ENCODE measurements at regions not wholly inside any gene's neighbourhood (a gene's known extent, or its start where the extent isn't known, plus 50 kb on each side); places are given as distances from the start of the nearest gene placed in this dataset.
A peak's percentile ranks its signal among the peaks of the same experiment; 100 is the strongest.

DNA sequence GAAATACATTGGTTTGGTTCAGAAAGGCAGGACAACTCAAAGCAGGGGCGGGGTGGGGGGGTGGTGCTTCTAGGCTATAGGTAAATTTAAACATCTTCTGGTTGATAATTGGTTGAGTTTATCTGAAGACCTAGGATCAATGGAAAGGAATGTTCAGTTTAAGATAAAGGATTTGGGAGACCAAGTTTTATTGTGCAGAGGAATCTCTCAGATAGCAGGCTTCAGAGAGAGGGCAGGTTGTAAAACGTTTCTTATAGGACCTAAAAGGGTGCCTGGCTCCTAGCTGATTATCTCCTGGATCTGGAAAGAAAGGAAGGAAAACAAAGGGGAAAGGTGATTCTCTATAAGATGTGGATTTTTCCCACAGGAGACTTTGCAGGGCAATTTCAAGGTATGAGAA is 94.0 kb downstream of the TMEM47 start:
- no peak overlapping the region for H2AFZ ChIP-seq (ENCODE audit: low read depth, low read length)
- no peak overlapping the region for H3K4me2 ChIP-seq (ENCODE audit: low read length)
- no peak overlapping the region for H3K4me3 ChIP-seq (ENCODE audit: insufficient read depth, low read depth, low read length)
- no peaks in the 10 kb centered on the region for H3K9me3 ChIP-seq (ENCODE audit: insufficient read depth, low read depth, low read length)
- H3K4me1 Mint-ChIP-seq (ENCODE audit: low read depth, unreplicated experiment), result no peaks in the 10 kb centered on the region
- FAIRE-seq (no peak), DNase-seq (ENCODE audit: low read depth) (no peak)
- no peaks in the 10 kb centered on the region for H4K20me1 ChIP-seq (ENCODE audit: insufficient read depth, low read length)
- no peaks in the 10 kb centered on the region for H3K9me3 Mint-ChIP-seq (ENCODE audit: unreplicated experiment)
- no peaks in the 10 kb centered on the region for H3K27me3 ChIP-seq (ENCODE audit: insufficient read depth, low read length)
- no peaks in the 10 kb centered on the region for H3K4me1 ChIP-seq (ENCODE audit: insufficient read depth, low read length)
- no peaks in the 10 kb centered on the region for H3K27me3 Mint-ChIP-seq (ENCODE audit: low read depth, unreplicated experiment)
- H3K27ac ChIP-seq (ENCODE audit: low read depth, low read length), result no peak overlapping the region
- no peak overlapping the region for H3K27ac Mint-ChIP-seq (ENCODE audit: unreplicated experiment)
- H3K36me3 ChIP-seq (ENCODE audit: insufficient read depth, low read length), result no peaks in the 10 kb centered on the region
- no peak overlapping the region for H3K4me3 Mint-ChIP-seq (ENCODE audit: unreplicated experiment)
- TF ChIP-seq EZH2 (IDR thresholded peaks at IDR 0.05; ENCODE audit: insufficient read depth, low read length) (no peak), CTCF (IDR thresholded peaks at IDR 0.05; ENCODE audit: insufficient read depth, low read depth, low read length) (no peak)
- no peak overlapping the region for H3K9ac ChIP-seq (ENCODE audit: low read length)
- H3K79me2 ChIP-seq (ENCODE audit: insufficient read depth, low read length), result no peaks in the 10 kb centered on the region
- no peaks in the 10 kb centered on the region for H3K36me3 Mint-ChIP-seq (ENCODE audit: low read depth, unreplicated experiment)

DNA sequence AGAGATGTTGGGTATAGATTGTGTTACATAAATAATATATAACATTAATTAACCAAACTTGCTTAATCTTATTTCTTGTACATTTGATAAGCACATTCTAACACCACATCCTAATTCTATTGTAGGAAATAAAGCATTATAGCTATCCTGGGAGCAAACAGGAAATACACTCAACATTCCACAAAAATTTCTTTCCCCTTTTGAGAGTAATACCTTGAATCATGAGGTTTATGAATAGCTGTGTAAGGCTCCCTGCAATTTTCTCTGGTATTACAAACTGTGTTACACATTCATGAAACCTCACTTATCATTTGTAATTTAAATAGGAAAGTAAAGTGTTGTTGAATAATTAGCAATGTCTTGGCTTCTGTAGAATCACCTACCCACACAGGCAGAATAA is 95.1 kb downstream of the TMEM47 start:
- H3K27ac ChIP-seq (ENCODE audit: low read depth, low read length), result no peak overlapping the region
- no peaks in the 10 kb centered on the region for H3K79me2 ChIP-seq (ENCODE audit: insufficient read depth, low read length)
- peak; percentile 90 for FAIRE-seq
- Mint-ChIP-seq H3K4me3 (ENCODE audit: unreplicated experiment) (no peak overlapping the region), H3K36me3 (ENCODE audit: low read depth, unreplicated experiment) (no peaks in the 10 kb centered on the region), H3K4me1 (ENCODE audit: low read depth, unreplicated experiment) (no peaks in the 10 kb centered on the region), H3K27me3 (ENCODE audit: low read depth, unreplicated experiment) (no peaks in the 10 kb centered on the region), H3K9me3 (ENCODE audit: unreplicated experiment) (no peaks in the 10 kb centered on the region), H3K27ac (ENCODE audit: unreplicated experiment) (no peak overlapping the region)
- peak overlapping the region; percentile 11 for H3K4me2 ChIP-seq (ENCODE audit: low read length)
- no peaks in the 10 kb centered on the region for H3K9me3 ChIP-seq (ENCODE audit: insufficient read depth, low read depth, low read length)
- DNase-seq (ENCODE audit: low read depth), result no peak
- H2AFZ ChIP-seq (ENCODE audit: low read depth, low read length), result no peak overlapping the region
- H3K27me3 ChIP-seq (ENCODE audit: insufficient read depth, low read length), result no peaks in the 10 kb centered on the region
- H3K9ac ChIP-seq (ENCODE audit: low read length), result no peak overlapping the region
- no peaks in the 10 kb centered on the region for H3K4me1 ChIP-seq (ENCODE audit: insufficient read depth, low read length)
- H3K36me3 ChIP-seq (ENCODE audit: insufficient read depth, low read length), result no peaks in the 10 kb centered on the region
- no peak for TF ChIP-seq CTCF (IDR thresholded peaks at IDR 0.05; ENCODE audit: insufficient read depth, low read depth, low read length)
- TF ChIP-seq EZH2 (IDR thresholded peaks at IDR 0.05; ENCODE audit: insufficient read depth, low read length), result no peak
- no peak overlapping the region for H3K4me3 ChIP-seq (ENCODE audit: insufficient read depth, low read depth, low read length)
- no peaks in the 10 kb centered on the region for H4K20me1 ChIP-seq (ENCODE audit: insufficient read depth, low read length)

- no peak overlapping the region for H3K9ac ChIP-seq (ENCODE audit: low read length)
- H3K36me3 Mint-ChIP-seq (ENCODE audit: low read depth, unreplicated experiment), result no peaks in the 10 kb centered on the region
- H3K27me3 ChIP-seq (ENCODE audit: insufficient read depth, low read length), result no peaks in the 10 kb centered on the region
- H3K9me3 ChIP-seq (ENCODE audit: insufficient read depth, low read depth, low read length), result no peaks in the 10 kb centered on the region
- DNase-seq (ENCODE audit: low read depth) (no peak), FAIRE-seq (no peak)
- no peaks in the 10 kb centered on the region for H3K4me1 Mint-ChIP-seq (ENCODE audit: low read depth, unreplicated experiment)
- no peaks in the 10 kb centered on the region for H3K4me1 ChIP-seq (ENCODE audit: insufficient read depth, low read length)
- H3K4me3 Mint-ChIP-seq (ENCODE audit: unreplicated experiment), result no peak overlapping the region
- peak overlapping the region; percentile 81 for H3K27ac Mint-ChIP-seq (ENCODE audit: unreplicated experiment)
- no peak overlapping the region for H2AFZ ChIP-seq (ENCODE audit: low read depth, low read length)
- H3K9me3 Mint-ChIP-seq (ENCODE audit: unreplicated experiment), result no peaks in the 10 kb centered on the region
- no peak overlapping the region for H3K4me2 ChIP-seq (ENCODE audit: low read length)
- TF ChIP-seq EZH2 (IDR thresholded peaks at IDR 0.05; ENCODE audit: insufficient read depth, low read length) (no peak), CTCF (IDR thresholded peaks at IDR 0.05; ENCODE audit: insufficient read depth, low read depth, low read length) (no peak)
- H3K36me3 ChIP-seq (ENCODE audit: insufficient read depth, low read length), result no peaks in the 10 kb centered on the region
- no peaks in the 10 kb centered on the region for H3K27me3 Mint-ChIP-seq (ENCODE audit: low read depth, unreplicated experiment)
- H4K20me1 ChIP-seq (ENCODE audit: insufficient read depth, low read length), result no peaks in the 10 kb centered on the region
- H3K27ac ChIP-seq (ENCODE audit: low read depth, low read length), result no peak overlapping the region
- no peaks in the 10 kb centered on the region for H3K79me2 ChIP-seq (ENCODE audit: insufficient read depth, low read length)
- H3K4me3 ChIP-seq (ENCODE audit: insufficient read depth, low read depth, low read length), result no peak overlapping the region
Observed at GRCh38 chrX:34560180-34560579, 96.9 kb downstream of the TMEM47 start.
